HepG2 (cell line): ENCODE measurements at regions not wholly inside any gene's neighbourhood (a gene's known extent, or its start where the extent isn't known, plus 50 kb on each side); places are given as distances from the start of the nearest gene placed in this dataset.
"Not testable (repeated sequence)": the region's sequence is repeated elsewhere in the genome, so short reads cannot be mapped to it uniquely, and the experiment has no call there.

Experiments used
- PHF8 ChIP-seq: sonication (generic); formaldehyde crosslinking; IDR thresholded peaks from 2 replicates; pipeline ENCODE4 v1.5.0; 2020; ENCODE audit warnings: missing genetic modification reagents
- TP53 ChIP-seq: sonication (generic); formaldehyde crosslinking; conservative IDR thresholded peaks from 2 replicates; pipeline ENCODE4 v1.4.0; 2020; ENCODE audit warnings: missing genetic modification reagents
- TRIM24 ChIP-seq: sonication (generic); formaldehyde crosslinking; IDR thresholded peaks from 2 replicates; pipeline ENCODE4 v1.8.0; 2022; ENCODE audit warnings: mild to moderate bottlenecking, missing genetic modification reagents
- ZNF552 ChIP-seq: sonication (generic); formaldehyde crosslinking; IDR thresholded peaks from 2 replicates; pipeline ENCODE4 v1.9.0; 2022; ENCODE audit warnings: missing genetic modification reagents, mild to moderate bottlenecking, borderline replicate concordance
- TF ChIP-seq, protein P1 (sequence below), 2 experiments: IDR thresholded peaks; 2 replicates each; pipeline ENCODE4 v1.6.1; 2011 to 2012; ENCODE audit warnings: low read length in 2 of 2, borderline replicate concordance in 1 of 2, low read depth in 1 of 2, mild to moderate bottlenecking in 1 of 2, moderate library complexity in 1 of 2

DNA sequence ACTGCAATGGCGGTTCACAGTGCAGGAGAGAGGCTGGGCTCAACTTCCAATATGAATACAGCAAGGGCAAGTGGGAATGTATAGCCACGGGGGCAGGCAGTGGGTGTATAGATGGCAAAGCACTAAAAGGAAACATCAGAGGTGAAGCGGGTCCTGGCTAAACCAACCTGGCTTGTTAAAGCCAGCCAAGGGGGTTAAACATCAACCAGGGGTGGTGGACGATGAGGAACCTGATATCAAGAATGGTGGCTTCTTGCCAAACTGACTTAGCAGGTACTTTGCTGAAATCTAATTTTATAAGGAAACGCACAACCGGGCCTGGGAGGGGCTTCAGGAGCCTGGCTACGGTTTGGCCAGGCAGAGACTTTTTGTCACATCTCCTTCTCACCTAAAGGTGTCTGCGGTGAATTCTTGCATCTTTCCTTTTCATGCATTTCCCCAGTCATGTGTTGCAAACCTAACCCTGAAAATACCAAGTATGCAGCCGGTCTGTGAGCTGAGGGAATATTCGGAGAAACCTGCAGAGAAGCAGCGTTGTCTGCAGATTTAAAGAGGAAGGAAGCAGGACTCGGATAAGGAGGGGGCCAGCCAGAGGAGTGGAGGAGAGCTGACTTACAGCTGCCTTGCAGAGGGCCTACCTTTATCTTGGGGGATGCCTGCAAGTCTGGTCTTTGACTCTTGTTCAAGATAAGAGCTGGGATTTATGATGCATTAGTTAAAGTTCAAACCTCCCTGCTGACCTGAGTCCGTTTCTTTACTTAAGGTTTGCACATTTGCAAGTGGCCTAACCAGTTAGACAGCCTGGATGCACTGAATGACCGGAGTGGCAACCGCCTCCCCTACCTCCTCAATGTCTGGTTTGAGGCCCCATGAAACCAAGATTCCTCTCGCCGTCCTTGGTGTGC, 309.1 kb upstream of the USP9Y start:
- not testable (repeated sequence) for TF ChIP-seq TP53 (CRISPR knock-in tag); PHF8; ZNF552 (CRISPR knock-in tag); TRIM24 (CRISPR knock-in tag)
- TF ChIP-seq, protein P1, sequence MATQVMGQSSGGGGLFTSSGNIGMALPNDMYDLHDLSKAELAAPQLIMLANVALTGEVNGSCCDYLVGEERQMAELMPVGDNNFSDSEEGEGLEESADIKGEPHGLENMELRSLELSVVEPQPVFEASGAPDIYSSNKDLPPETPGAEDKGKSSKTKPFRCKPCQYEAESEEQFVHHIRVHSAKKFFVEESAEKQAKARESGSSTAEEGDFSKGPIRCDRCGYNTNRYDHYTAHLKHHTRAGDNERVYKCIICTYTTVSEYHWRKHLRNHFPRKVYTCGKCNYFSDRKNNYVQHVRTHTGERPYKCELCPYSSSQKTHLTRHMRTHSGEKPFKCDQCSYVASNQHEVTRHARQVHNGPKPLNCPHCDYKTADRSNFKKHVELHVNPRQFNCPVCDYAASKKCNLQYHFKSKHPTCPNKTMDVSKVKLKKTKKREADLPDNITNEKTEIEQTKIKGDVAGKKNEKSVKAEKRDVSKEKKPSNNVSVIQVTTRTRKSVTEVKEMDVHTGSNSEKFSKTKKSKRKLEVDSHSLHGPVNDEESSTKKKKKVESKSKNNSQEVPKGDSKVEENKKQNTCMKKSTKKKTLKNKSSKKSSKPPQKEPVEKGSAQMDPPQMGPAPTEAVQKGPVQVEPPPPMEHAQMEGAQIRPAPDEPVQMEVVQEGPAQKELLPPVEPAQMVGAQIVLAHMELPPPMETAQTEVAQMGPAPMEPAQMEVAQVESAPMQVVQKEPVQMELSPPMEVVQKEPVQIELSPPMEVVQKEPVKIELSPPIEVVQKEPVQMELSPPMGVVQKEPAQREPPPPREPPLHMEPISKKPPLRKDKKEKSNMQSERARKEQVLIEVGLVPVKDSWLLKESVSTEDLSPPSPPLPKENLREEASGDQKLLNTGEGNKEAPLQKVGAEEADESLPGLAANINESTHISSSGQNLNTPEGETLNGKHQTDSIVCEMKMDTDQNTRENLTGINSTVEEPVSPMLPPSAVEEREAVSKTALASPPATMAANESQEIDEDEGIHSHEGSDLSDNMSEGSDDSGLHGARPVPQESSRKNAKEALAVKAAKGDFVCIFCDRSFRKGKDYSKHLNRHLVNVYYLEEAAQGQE (IDR thresholded peaks at IDR 0.05; ENCODE audit: borderline replicate concordance in 1 of 2, low read depth in 1 of 2, low read length in 2 of 2) = not testable (repeated sequence)
